HepG2 (cell line): ENCODE measurements at regions not wholly inside any gene's neighbourhood (a gene's known extent, or its start where the extent isn't known, plus 50 kb on each side); places are given as distances from the start of the nearest gene placed in this dataset.

Experiments used
- ATAC-seq: fragments of 200-7000 bp; cut with Tn5 transposase; 3 replicates; pipeline ENCODE4 v1.9.1; 2020; ENCODE audit warnings: mild to moderate bottlenecking, moderate library complexity
- BruUV-seq: library from RNA; stranded (reverse); fragments of 400-500 nt; replicated peaks from 2 replicates; lab custom pipeline; 2021; lab: Mats Ljungman, UMichigan
- CTCF ChIA-PET: fragments of 300-600 bp; formaldehyde crosslinking; extraction: SDS; loops from one replicate; lab custom pipeline; 2021; ENCODE audit warnings: low total read pairs, inconsistent platforms, low intra/inter-chr PET ratio; lab: Yijun Ruan, JAX
- POLR2A ChIA-PET: fragments of 350-600 bp; sonication (Branson Sonifier 250); formaldehyde crosslinking; loops from one replicate; lab custom pipeline; 2020; ENCODE audit warnings: antibody characterized with exemption, inconsistent platforms; lab: Yijun Ruan, JAX
- DNase-seq: peaks from one replicate; pipeline ENCODE4 v3.0.0-alpha.2; 2015; ENCODE audit warnings: low spot score
- FAIRE-seq: peaks from 3 replicates; lab custom pipeline; 2011; peaks lifted over from hg19 to GRCh38; lab: Jason Lieb, UNC
- H2AFZ ChIP-seq: one replicate; pipeline ENCODE4 v1.6.1; 2011; ENCODE audit warnings: low read length, inconsistent platforms
- H3K27ac ChIP-seq: fragments of 300-600 bp; 3 replicates; pipeline ENCODE4 v1.8.0; 2011; ENCODE audit warnings: mixed run types, mild to moderate bottlenecking, mixed read lengths, low read length, inconsistent platforms; ENCODE audit not compliant: insufficient read depth; ENCODE audit errors: extremely low read length
- H3K27me3 ChIP-seq, 2 experiments: fragments of 200-600 bp in 1 of 2; 2 replicates in 1 of 2; 3 replicates in 1 of 2; pipeline versions ENCODE4 v1.6.0 to v1.8.0; 2011; ENCODE audit warnings: low read length in 2 of 2, mild to moderate bottlenecking in 2 of 2, moderate library complexity in 2 of 2, inconsistent platforms in 1 of 2; ENCODE audit not compliant: insufficient read depth in 2 of 2, control insufficient read depth in 1 of 2
- H3K36me3 ChIP-seq, 2 experiments: fragments of 200-600 bp in 1 of 2; replicated peaks in 1 of 2; 2 replicates in 1 of 2; 3 replicates in 1 of 2; pipeline versions ENCODE4 v1.5.1 to v1.8.0; 2011; ENCODE audit warnings: low read length in 2 of 2, inconsistent platforms in 1 of 2; ENCODE audit not compliant: insufficient read depth in 2 of 2, control insufficient read depth in 1 of 2
- H3K4me1 ChIP-seq: 2 replicates; pipeline ENCODE4 v1.5.1; 2012; ENCODE audit warnings: low read length, inconsistent platforms; ENCODE audit not compliant: insufficient read depth
- H3K4me2 ChIP-seq: 2 replicates; pipeline ENCODE4 v1.6.0; 2011; ENCODE audit warnings: low read depth, low read length, inconsistent platforms
- H3K4me3 ChIP-seq, 3 experiments: fragments of 200-600 bp in 1 of 3; sonication (generic), shearing (Covaris generic) in 1 of 3; replicated peaks in 1 of 3; 2 replicates each; pipeline ENCODE4 v1.5.1; 2011 to 2016; ENCODE audit warnings: low read length in 3 of 3, inconsistent platforms in 2 of 3, low read depth in 2 of 3, mild to moderate bottlenecking in 2 of 3, control low read depth in 1 of 3, mixed read lengths in 1 of 3; ENCODE audit not compliant: insufficient read depth in 1 of 3
- H3K79me2 ChIP-seq: one replicate; pipeline ENCODE4 v1.6.1; 2011; ENCODE audit warnings: low read length, inconsistent platforms; ENCODE audit not compliant: insufficient read depth
- H3K9ac ChIP-seq: 2 replicates; pipeline ENCODE4 v1.6.0; 2011; ENCODE audit warnings: mild to moderate bottlenecking, low read depth, low read length, inconsistent platforms; ENCODE audit not compliant: insufficient read depth
- H3K9me3 ChIP-seq: 2 replicates; pipeline ENCODE4 v1.5.1; 2012; ENCODE audit warnings: mild to moderate bottlenecking, low read length
- H4K20me1 ChIP-seq: 2 replicates; pipeline ENCODE4 v1.6.0; 2011; ENCODE audit warnings: inconsistent platforms, mild to moderate bottlenecking, low read length, moderate library complexity; ENCODE audit not compliant: insufficient read depth
- CSRNP2 ChIP-seq: sonication (generic); formaldehyde crosslinking; conservative IDR thresholded peaks from 2 replicates; pipeline ENCODE4 v1.8.0; 2022; ENCODE audit warnings: low read depth, missing genetic modification reagents
- EP300 ChIP-seq, 3 experiments: sonication (generic) in 1 of 3; formaldehyde crosslinking in 1 of 3; IDR thresholded peaks; 2 replicates each; pipeline versions ENCODE4 v1.5.1 to v1.6.1; 2011 to 2020; ENCODE audit warnings: low read depth in 2 of 3, low read length in 2 of 3, borderline replicate concordance in 1 of 3, improper control_type of control experiment in 1 of 3, mild to moderate bottlenecking in 1 of 3, missing genetic modification reagents in 1 of 3, moderate library complexity in 1 of 3
- PCBP2 ChIP-seq: fragments of 200-400 bp; formaldehyde crosslinking; optimal IDR thresholded peaks from 2 replicates; pipeline ENCODE3; 2018; ENCODE audit warnings: low read length, low read depth; ENCODE audit not compliant: poor library complexity, severe bottlenecking
- RBAK ChIP-seq: sonication (generic); formaldehyde crosslinking; IDR thresholded peaks from 2 replicates; pipeline ENCODE4 v1.5.1; 2020; ENCODE audit warnings: mild to moderate bottlenecking, missing genetic modification reagents
- SUZ12 ChIP-seq: fragments of 150-350 bp; IDR thresholded peaks from 2 replicates; pipeline ENCODE4 v1.6.1; 2014; ENCODE audit warnings: low read depth, low read length
- ZFP41 ChIP-seq: sonication (generic); formaldehyde crosslinking; IDR thresholded peaks from 2 replicates; pipeline ENCODE4 v1.4.0; 2020; ENCODE audit warnings: mild to moderate bottlenecking, missing genetic modification reagents, borderline replicate concordance
- ZFP82 ChIP-seq: sonication (generic); formaldehyde crosslinking; IDR thresholded peaks from 2 replicates; pipeline ENCODE4 v1.5.1; 2020; ENCODE audit warnings: mild to moderate bottlenecking, missing genetic modification reagents, borderline replicate concordance
- ZHX1 ChIP-seq: sonication (generic); formaldehyde crosslinking; IDR thresholded peaks from 2 replicates; pipeline ENCODE4 v1.8.1; 2022; ENCODE audit warnings: low read depth, mild to moderate bottlenecking, missing genetic modification reagents
- ZKSCAN5 ChIP-seq: sonication (generic); formaldehyde crosslinking; IDR thresholded peaks from 2 replicates; pipeline ENCODE4 v1.5.1; 2020; ENCODE audit warnings: mild to moderate bottlenecking, missing genetic modification reagents
- ZNF124 ChIP-seq: sonication (generic); formaldehyde crosslinking; IDR thresholded peaks from 2 replicates; pipeline ENCODE4 v1.4.0; 2020; ENCODE audit warnings: missing genetic modification reagents
- ZNF34 ChIP-seq: sonication (generic); formaldehyde crosslinking; IDR thresholded peaks from 2 replicates; pipeline ENCODE4 v1.4.0; 2020; ENCODE audit warnings: mild to moderate bottlenecking, missing genetic modification reagents, borderline replicate concordance
- ZNF629 ChIP-seq: sonication (generic); formaldehyde crosslinking; conservative IDR thresholded peaks from 2 replicates; pipeline ENCODE4 v1.5.0; 2020; ENCODE audit warnings: missing genetic modification reagents
- ZZZ3 ChIP-seq: sonication (generic); formaldehyde crosslinking; IDR thresholded peaks from 2 replicates; pipeline ENCODE4 v1.4.0; 2020; ENCODE audit warnings: missing genetic modification reagents, mild to moderate bottlenecking, borderline replicate concordance
- WGBS: methylation state at CpG from one replicate; pipeline ENCODE4 v1.1.6; 2017; ENCODE audit warnings: low lambda C conversion rate; 5-methylcytosine and 5-hydroxymethylcytosine counted together
- in situ Hi-C: cut with HindIII; loops from 2 replicates; pipeline ENCODE4 v1.10.0; 2017; ENCODE audit warnings: low pct_unique_long_range_greater_than_20kb; ENCODE audit not compliant: extremely low pct_ligation_motif_present
- intact Hi-C: fragments of 100-400 bp; cut with micrococcal nuclease; formaldehyde crosslinking; loops from one replicate; pipeline ENCODE4 v1.10.0; 2022; ENCODE audit not compliant: unreplicated experiment
- TF ChIP-seq, protein P1 (sequence below): sonication (generic); formaldehyde crosslinking; IDR thresholded peaks from 2 replicates; pipeline ENCODE4 v1.4.0; 2020; ENCODE audit warnings: mild to moderate bottlenecking, missing genetic modification reagents

DNA sequence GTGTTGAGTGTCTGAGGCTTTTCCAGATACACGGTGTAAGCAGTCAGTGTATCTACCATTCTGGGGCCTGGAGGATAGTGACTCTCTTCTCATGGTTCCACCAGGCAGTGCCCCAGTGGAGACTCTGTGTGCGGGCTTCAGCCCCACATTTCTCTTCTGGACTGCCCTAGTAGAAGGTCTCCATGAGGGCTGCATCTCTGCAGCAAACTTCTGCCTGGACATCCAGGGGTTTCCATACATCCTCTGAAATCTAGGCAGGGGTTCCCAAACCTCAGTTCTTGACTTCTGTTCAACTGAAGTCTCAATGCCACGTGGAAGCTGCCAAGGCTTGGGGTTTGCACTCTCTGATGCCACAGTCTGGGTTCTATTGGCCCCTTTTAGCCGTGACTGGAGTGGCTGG, 256.6 kb upstream of the ITGA1 start:
- Histone ChIP-seq H3K36me3 (no peaks in the 10 kb centered on the region), H3K9me3 (peaks cover 7% of the 10 kb centered on the region), H3K4me3 (no peak overlapping the region), H3K4me2 (no peak overlapping the region), H3K9ac (no peak overlapping the region), H3K4me1 (no peaks in the 10 kb centered on the region), H3K27me3 (no peaks in the 10 kb centered on the region), H3K27ac (no peak overlapping the region), H2AFZ (no peak overlapping the region), H4K20me1 (no peaks in the 10 kb centered on the region), H3K79me2 (no peaks in the 10 kb centered on the region)
- ATAC-seq (no peak), FAIRE-seq (no peak), DNase-seq (no peak)
- POLR2A ChIA-PET = no interaction called here
- CTCF ChIA-PET = no interaction called here
- BruUV-seq = no TSS peak
- WGBS = 4% methylated on average over 4 of the region's 4 CpGs
- intact Hi-C loops = no loop called here
- in situ Hi-C loops = no loop called here
- no peak for TF ChIP-seq ZZZ3
- TF ChIP-seq ZHX1 = no peak
- TF ChIP-seq, protein P1, sequence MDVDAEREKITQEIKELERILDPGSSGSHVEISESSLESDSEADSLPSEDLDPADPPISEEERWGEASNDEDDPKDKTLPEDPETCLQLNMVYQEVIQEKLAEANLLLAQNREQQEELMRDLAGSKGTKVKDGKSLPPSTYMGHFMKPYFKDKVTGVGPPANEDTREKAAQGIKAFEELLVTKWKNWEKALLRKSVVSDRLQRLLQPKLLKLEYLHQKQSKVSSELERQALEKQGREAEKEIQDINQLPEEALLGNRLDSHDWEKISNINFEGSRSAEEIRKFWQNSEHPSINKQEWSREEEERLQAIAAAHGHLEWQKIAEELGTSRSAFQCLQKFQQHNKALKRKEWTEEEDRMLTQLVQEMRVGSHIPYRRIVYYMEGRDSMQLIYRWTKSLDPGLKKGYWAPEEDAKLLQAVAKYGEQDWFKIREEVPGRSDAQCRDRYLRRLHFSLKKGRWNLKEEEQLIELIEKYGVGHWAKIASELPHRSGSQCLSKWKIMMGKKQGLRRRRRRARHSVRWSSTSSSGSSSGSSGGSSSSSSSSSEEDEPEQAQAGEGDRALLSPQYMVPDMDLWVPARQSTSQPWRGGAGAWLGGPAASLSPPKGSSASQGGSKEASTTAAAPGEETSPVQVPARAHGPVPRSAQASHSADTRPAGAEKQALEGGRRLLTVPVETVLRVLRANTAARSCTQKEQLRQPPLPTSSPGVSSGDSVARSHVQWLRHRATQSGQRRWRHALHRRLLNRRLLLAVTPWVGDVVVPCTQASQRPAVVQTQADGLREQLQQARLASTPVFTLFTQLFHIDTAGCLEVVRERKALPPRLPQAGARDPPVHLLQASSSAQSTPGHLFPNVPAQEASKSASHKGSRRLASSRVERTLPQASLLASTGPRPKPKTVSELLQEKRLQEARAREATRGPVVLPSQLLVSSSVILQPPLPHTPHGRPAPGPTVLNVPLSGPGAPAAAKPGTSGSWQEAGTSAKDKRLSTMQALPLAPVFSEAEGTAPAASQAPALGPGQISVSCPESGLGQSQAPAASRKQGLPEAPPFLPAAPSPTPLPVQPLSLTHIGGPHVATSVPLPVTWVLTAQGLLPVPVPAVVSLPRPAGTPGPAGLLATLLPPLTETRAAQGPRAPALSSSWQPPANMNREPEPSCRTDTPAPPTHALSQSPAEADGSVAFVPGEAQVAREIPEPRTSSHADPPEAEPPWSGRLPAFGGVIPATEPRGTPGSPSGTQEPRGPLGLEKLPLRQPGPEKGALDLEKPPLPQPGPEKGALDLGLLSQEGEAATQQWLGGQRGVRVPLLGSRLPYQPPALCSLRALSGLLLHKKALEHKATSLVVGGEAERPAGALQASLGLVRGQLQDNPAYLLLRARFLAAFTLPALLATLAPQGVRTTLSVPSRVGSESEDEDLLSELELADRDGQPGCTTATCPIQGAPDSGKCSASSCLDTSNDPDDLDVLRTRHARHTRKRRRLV = no peak
- no peak for TF ChIP-seq ZNF629 (CRISPR knock-in tag)
- TF ChIP-seq PCBP2 = no peak
- TF ChIP-seq EP300 (IDR thresholded peaks at IDR 0.05; ENCODE audit: low read depth in 2 of 2, low read length in 2 of 2) = no peak
- TF ChIP-seq EP300 (CRISPR knock-in tag; IDR thresholded peaks at IDR 0.05; ENCODE audit: borderline replicate concordance) = no peak
- no peak for TF ChIP-seq CSRNP2 (CRISPR knock-in tag)
- no peak for TF ChIP-seq ZFP82
- TF ChIP-seq ZNF34 (CRISPR knock-in tag) = no peak
- no peak for TF ChIP-seq ZKSCAN5
- no peak for TF ChIP-seq SUZ12
- TF ChIP-seq ZNF124 (CRISPR knock-in tag) = no peak
- TF ChIP-seq ZFP41 = no peak
- TF ChIP-seq RBAK (CRISPR knock-in tag) = no peak
